ENCODE measurements at regions not wholly inside any gene's neighbourhood (a gene's known extent, or its start where the extent isn't known, plus 50 kb on each side); places are given as distances from the start of the nearest gene placed in this dataset.

DNA sequence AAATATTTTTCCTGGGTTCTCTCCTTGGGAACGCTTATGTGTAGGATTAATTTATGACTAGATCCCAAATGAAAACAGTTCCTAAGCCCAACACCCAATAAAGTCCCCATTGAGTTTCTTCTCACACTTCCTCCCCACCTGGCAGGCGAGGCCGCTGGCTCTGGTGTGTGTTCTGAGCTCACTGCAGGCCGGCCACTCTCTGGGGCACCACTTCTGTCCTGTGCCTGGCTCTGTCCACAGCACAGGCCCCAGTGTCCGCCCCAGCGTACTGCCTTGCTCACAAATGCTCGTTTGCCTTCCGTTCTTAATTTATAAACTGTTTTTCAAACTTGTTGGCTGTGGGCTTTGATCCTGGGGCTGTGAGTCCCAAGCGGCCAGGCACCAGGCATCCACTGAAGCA, 90.6 kb downstream of the TLR5 start:
- no peak for DNase-seq (ENCODE audit: low read depth)
- TF ChIP-seq, protein P1, sequence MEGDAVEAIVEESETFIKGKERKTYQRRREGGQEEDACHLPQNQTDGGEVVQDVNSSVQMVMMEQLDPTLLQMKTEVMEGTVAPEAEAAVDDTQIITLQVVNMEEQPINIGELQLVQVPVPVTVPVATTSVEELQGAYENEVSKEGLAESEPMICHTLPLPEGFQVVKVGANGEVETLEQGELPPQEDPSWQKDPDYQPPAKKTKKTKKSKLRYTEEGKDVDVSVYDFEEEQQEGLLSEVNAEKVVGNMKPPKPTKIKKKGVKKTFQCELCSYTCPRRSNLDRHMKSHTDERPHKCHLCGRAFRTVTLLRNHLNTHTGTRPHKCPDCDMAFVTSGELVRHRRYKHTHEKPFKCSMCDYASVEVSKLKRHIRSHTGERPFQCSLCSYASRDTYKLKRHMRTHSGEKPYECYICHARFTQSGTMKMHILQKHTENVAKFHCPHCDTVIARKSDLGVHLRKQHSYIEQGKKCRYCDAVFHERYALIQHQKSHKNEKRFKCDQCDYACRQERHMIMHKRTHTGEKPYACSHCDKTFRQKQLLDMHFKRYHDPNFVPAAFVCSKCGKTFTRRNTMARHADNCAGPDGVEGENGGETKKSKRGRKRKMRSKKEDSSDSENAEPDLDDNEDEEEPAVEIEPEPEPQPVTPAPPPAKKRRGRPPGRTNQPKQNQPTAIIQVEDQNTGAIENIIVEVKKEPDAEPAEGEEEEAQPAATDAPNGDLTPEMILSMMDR (conservative IDR thresholded peaks at IDR 0.05; ENCODE audit: low read depth, low read length), result no peak
- no peak overlapping the region for H3K4me3 ChIP-seq (ENCODE audit: low read depth, low read length)

- H3K4me3 ChIP-seq (ENCODE audit: low read depth, low read length), result no peak overlapping the region
- TF ChIP-seq, protein P1 (conservative IDR thresholded peaks at IDR 0.05; ENCODE audit: low read depth, low read length), result no peak
- DNase-seq (ENCODE audit: low read depth), result no peak
Observed at GRCh38 chr1:223052931-223053330, 90.1 kb downstream of the TLR5 start.

GRCh38 chr1:223056802-223057201, 86.2 kb downstream of the TLR5 start:
- H3K4me3 ChIP-seq (ENCODE audit: low read depth, low read length), result no peak overlapping the region
- TF ChIP-seq, protein P1 (conservative IDR thresholded peaks at IDR 0.05; ENCODE audit: low read depth, low read length), result no peak
- no peak for DNase-seq (ENCODE audit: low read depth)

DNA sequence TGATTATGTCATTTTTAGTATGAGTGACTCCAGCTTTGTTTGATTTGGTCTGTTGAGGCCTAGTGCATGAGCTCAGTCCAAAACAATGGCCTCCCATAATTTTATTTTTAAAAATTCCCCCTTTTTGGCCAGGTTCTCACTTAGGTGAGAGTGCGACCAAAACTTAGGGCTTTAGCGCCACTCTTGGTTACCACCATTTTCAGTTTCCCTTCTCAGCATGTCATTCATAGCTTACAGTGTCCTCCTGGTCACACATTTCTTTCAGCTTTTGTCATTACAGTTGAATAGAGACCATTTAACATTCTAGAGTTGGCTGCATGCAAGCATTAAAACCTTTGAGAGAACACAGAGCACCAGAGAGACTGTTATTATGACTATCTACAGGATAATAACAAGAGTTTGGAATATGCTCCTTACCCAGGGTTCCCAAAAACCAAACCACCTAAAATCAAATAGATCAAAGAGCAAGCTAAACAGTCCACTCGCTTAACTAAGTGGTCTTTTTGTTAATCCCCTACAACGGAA, 85.4 kb downstream of the TLR5 start:
- H3K4me3 ChIP-seq (ENCODE audit: low read depth, low read length), result no peak overlapping the region
- TF ChIP-seq, protein P1 (conservative IDR thresholded peaks at IDR 0.05; ENCODE audit: low read depth, low read length), result no peak
- no peak for DNase-seq (ENCODE audit: low read depth)
